MM.1S (cell line): ENCODE measurements at regions not wholly inside any gene's neighbourhood (a gene's known extent, or its start where the extent isn't known, plus 50 kb on each side); places are given as distances from the start of the nearest gene placed in this dataset.

ENCODE experiments used
- DNase-seq: peaks from one replicate; pipeline ENCODE4 v3.0.0-alpha.2; 2015
- H2AFZ ChIP-seq: fragments of 300-600 bp; sonication (generic); 2 replicates; pipeline ENCODE4 v1.6.0; 2016; ENCODE audit warnings: antibody characterized with exemption, low read length
- H3F3A ChIP-seq: fragments of 300-600 bp; sonication (generic); 2 replicates; pipeline ENCODE4 v1.6.1; 2016; ENCODE audit warnings: mild to moderate bottlenecking, antibody characterized with exemption, low read length, moderate library complexity, mixed read lengths; ENCODE audit not compliant: insufficient read depth
- H3K27ac ChIP-seq: fragments of 300-600 bp; sonication (generic); 2 replicates; pipeline ENCODE4 v1.5.1; 2016; ENCODE audit warnings: mild to moderate bottlenecking, low read length
- H3K27me3 ChIP-seq: fragments of 300-600 bp; sonication (generic); replicated peaks from 2 replicates; pipeline ENCODE4 v1.6.0; 2016; ENCODE audit warnings: low read length; ENCODE audit not compliant: insufficient read depth
- H3K36me3 ChIP-seq: fragments of 300-600 bp; sonication (generic); replicated peaks from 2 replicates; pipeline ENCODE4 v1.6.1; 2016; ENCODE audit warnings: mild to moderate bottlenecking, low read length, mixed read lengths; ENCODE audit not compliant: insufficient read depth
- H3K4me1 ChIP-seq: fragments of 300-600 bp; sonication (generic); 2 replicates; pipeline ENCODE4 v1.6.1; 2016; ENCODE audit warnings: low read length, mixed read lengths
- H3K4me2 ChIP-seq: fragments of 300-600 bp; sonication (generic); 2 replicates; pipeline ENCODE4 v1.6.0; 2016; ENCODE audit warnings: low read depth, low read length
- H3K4me3 ChIP-seq: fragments of 300-600 bp; sonication (generic); 2 replicates; pipeline ENCODE4 v1.5.1; 2016; ENCODE audit warnings: low read length, mixed read lengths
- H3K79me2 ChIP-seq: fragments of 300-600 bp; sonication (generic); 2 replicates; pipeline ENCODE4 v1.6.1; 2016; ENCODE audit warnings: mixed run types, low read length, mixed read lengths
- H3K9ac ChIP-seq: fragments of 300-600 bp; sonication (generic); 2 replicates; pipeline ENCODE4 v1.6.1; 2016; ENCODE audit warnings: low read length, mixed read lengths
- H3K9me2 ChIP-seq: fragments of 300-600 bp; sonication (generic); replicated peaks from 2 replicates; pipeline ENCODE4 v1.6.1; 2016; ENCODE audit warnings: mild to moderate bottlenecking, low read length, mixed read lengths; ENCODE audit not compliant: insufficient read depth
- H3K9me3 ChIP-seq: fragments of 300-600 bp; sonication (generic); replicated peaks from 2 replicates; pipeline ENCODE4 v1.6.1; 2016; ENCODE audit warnings: mild to moderate bottlenecking, low read length, mixed read lengths; ENCODE audit not compliant: insufficient read depth
- H4K20me1 ChIP-seq: fragments of 300-600 bp; sonication (generic); 2 replicates; pipeline ENCODE4 v1.6.1; 2016; ENCODE audit warnings: mild to moderate bottlenecking, low read length, moderate library complexity, mixed read lengths; ENCODE audit not compliant: insufficient read depth
- EZH2 ChIP-seq: fragments of 300-600 bp; sonication (generic); optimal IDR thresholded peaks from 2 replicates; pipeline ENCODE3; 2017; ENCODE audit warnings: low read depth, mild to moderate bottlenecking, antibody characterized with exemption, low read length, mixed read lengths
- EZH2phosphoT487 ChIP-seq: fragments of 300-600 bp; sonication (generic); IDR thresholded peaks from 2 replicates; pipeline ENCODE4 v1.6.1; 2018; ENCODE audit warnings: antibody characterized with exemption, low read length
- TF ChIP-seq, protein P1 (sequence below): fragments of 300-600 bp; sonication (generic); IDR thresholded peaks from 2 replicates; pipeline ENCODE4 v1.5.1; 2016; ENCODE audit warnings: antibody characterized with exemption, low read length, mixed read lengths

- Histone ChIP-seq H3K9me2 (no peaks in the 10 kb centered on the region), H3F3A (no peaks in the 10 kb centered on the region), H3K27ac (no peak overlapping the region), H2AFZ (no peak overlapping the region), H4K20me1 (no peaks in the 10 kb centered on the region), H3K36me3 (no peaks in the 10 kb centered on the region), H3K9ac (no peak overlapping the region), H3K79me2 (no peaks in the 10 kb centered on the region), H3K4me1 (no peaks in the 10 kb centered on the region), H3K4me3 (no peak overlapping the region), H3K4me2 (no peak overlapping the region), H3K27me3 (no peaks in the 10 kb centered on the region), H3K9me3 (no peaks in the 10 kb centered on the region)
- TF ChIP-seq EZH2phosphoT487: no peak
- DNase-seq: no peak
Measured at GRCh38 chr4:34633241-34633640, 1611.1 kb downstream of the ARAP2 start.

DNA sequence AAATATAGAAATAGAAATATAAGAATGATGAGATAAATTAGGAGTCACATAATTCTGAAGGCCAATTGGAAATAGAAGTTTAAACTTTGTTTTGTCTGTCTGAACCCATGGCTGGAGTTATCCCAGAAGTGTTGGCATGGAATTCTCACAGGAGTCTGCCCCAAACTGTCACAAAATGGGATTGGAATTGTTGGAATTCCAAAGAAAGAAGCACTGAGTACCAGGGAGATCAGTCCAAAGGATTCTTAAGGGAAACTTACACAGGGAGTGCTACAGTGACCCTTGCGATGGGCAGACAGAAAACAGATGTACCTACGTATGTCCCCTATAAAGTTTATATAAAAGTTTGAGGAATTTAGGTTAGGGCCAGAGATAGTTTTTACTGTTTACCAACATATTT, 1607.7 kb downstream of the ARAP2 start:
- TF ChIP-seq, protein P1, sequence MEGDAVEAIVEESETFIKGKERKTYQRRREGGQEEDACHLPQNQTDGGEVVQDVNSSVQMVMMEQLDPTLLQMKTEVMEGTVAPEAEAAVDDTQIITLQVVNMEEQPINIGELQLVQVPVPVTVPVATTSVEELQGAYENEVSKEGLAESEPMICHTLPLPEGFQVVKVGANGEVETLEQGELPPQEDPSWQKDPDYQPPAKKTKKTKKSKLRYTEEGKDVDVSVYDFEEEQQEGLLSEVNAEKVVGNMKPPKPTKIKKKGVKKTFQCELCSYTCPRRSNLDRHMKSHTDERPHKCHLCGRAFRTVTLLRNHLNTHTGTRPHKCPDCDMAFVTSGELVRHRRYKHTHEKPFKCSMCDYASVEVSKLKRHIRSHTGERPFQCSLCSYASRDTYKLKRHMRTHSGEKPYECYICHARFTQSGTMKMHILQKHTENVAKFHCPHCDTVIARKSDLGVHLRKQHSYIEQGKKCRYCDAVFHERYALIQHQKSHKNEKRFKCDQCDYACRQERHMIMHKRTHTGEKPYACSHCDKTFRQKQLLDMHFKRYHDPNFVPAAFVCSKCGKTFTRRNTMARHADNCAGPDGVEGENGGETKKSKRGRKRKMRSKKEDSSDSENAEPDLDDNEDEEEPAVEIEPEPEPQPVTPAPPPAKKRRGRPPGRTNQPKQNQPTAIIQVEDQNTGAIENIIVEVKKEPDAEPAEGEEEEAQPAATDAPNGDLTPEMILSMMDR: no peak
- TF ChIP-seq EZH2: no peak
- TF ChIP-seq EZH2phosphoT487: no peak
- no peak for DNase-seq
- H3K4me3 ChIP-seq: no peak overlapping the region

DNA sequence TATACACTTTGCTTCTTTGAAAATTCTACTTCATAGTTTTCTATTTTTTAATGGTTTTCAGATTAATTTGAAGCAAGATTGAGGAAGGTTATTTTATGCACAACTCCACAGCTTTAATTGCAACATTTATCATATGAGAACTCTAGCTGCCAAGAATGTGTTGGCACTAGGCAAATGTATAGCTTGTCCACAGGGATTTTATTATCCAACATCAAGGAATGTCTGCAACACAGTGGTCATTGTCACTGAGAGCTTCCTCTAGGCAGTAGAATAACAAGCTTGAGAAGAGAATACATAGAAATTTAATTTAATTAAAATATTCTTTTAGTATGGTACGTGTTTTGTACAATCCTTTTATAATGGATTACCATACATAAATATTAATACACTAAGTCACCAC, 1600.8 kb downstream of the ARAP2 start:
- no peaks in the 10 kb centered on the region for H3K27me3 ChIP-seq
- H3K4me2 ChIP-seq: no peak overlapping the region
- no peaks in the 10 kb centered on the region for H3K36me3 ChIP-seq
- H3K9me3 ChIP-seq: no peaks in the 10 kb centered on the region
- H3K4me1 ChIP-seq: no peaks in the 10 kb centered on the region
- H2AFZ ChIP-seq: no peak overlapping the region
- no peaks in the 10 kb centered on the region for H4K20me1 ChIP-seq
- H3K9ac ChIP-seq: no peak overlapping the region
- no peak overlapping the region for H3K27ac ChIP-seq
- no peak for DNase-seq
- H3K4me3 ChIP-seq: no peak overlapping the region
- H3K9me2 ChIP-seq: no peaks in the 10 kb centered on the region
- TF ChIP-seq, protein P1: no peak
- TF ChIP-seq EZH2 (no peak), EZH2phosphoT487 (no peak)
- H3F3A ChIP-seq: no peaks in the 10 kb centered on the region
- no peaks in the 10 kb centered on the region for H3K79me2 ChIP-seq

More for the DNA sequence above, 1607.7 kb downstream of the ARAP2 start:
- Histone ChIP-seq H2AFZ (no peak overlapping the region), H3K9me3 (no peaks in the 10 kb centered on the region), H3K9me2 (no peaks in the 10 kb centered on the region), H3F3A (no peaks in the 10 kb centered on the region), H3K36me3 (no peaks in the 10 kb centered on the region), H4K20me1 (no peaks in the 10 kb centered on the region), H3K9ac (no peak overlapping the region), H3K4me1 (no peaks in the 10 kb centered on the region), H3K4me2 (no peak overlapping the region), H3K79me2 (no peaks in the 10 kb centered on the region), H3K27me3 (no peaks in the 10 kb centered on the region), H3K27ac (no peak overlapping the region)

GRCh38 chr4:34644579-34645115, 1599.7 kb downstream of the ARAP2 start:
- no peak overlapping the region for H2AFZ ChIP-seq
- H3K36me3 ChIP-seq: no peaks in the 10 kb centered on the region
- no peaks in the 10 kb centered on the region for H3F3A ChIP-seq
- TF ChIP-seq, protein P1: no peak
- TF ChIP-seq EZH2phosphoT487 (no peak), EZH2 (no peak)
- no peaks in the 10 kb centered on the region for H3K27me3 ChIP-seq
- H3K9me3 ChIP-seq: no peaks in the 10 kb centered on the region
- H3K4me1 ChIP-seq: no peaks in the 10 kb centered on the region
- H3K79me2 ChIP-seq: no peaks in the 10 kb centered on the region
- H3K4me2 ChIP-seq: no peak overlapping the region
- H3K27ac ChIP-seq: no peak overlapping the region
- H4K20me1 ChIP-seq: no peaks in the 10 kb centered on the region
- H3K9me2 ChIP-seq: no peaks in the 10 kb centered on the region
- H3K9ac ChIP-seq: no peak overlapping the region
- no peak for DNase-seq
- H3K4me3 ChIP-seq: no peak overlapping the region
